ENCODE measurements at regions not wholly inside any gene's neighbourhood (a gene's known extent, or its start where the extent isn't known, plus 50 kb on each side); places are given as distances from the start of the nearest gene placed in this dataset.

GRCh38 chr11:122430490-122430889, 225.0 kb upstream of the UBASH3B start:
- no peak for TF ChIP-seq CTCF (IDR thresholded peaks at IDR 0.05; ENCODE audit: low read depth, low read length)
- DNase-seq = no peak
- H3K4me1 ChIP-seq = no peaks in the 10 kb centered on the region
- H3K9me3 ChIP-seq = no peaks in the 10 kb centered on the region
- no peak overlapping the region for H3K4me3 ChIP-seq (ENCODE audit: low read depth, low read length)
- no peaks in the 10 kb centered on the region for H3K36me3 ChIP-seq
- H3K27me3 ChIP-seq = no peaks in the 10 kb centered on the region

DNA sequence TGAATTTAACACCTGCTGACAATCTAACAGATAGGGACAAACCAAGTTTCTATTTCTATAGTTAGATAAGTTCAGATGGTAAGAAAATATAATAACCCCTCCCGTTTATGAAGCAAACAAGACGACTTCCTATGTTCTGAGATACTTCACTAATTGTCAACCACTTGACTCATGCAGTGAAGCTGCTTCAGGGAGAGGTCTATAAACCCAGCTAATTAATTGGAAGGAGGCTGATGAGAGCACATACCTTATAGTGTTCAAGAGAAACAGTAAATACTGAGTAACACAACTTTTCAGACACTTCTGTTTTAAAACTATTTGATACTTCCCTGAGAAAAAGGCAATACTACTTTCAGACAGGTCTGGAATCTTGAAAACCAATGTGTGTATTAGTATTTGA, 229.4 kb upstream of the UBASH3B start:
- no peak for TF ChIP-seq CTCF (IDR thresholded peaks at IDR 0.05; ENCODE audit: low read depth, low read length)
- Histone ChIP-seq H3K4me1 (no peaks in the 10 kb centered on the region), H3K36me3 (no peaks in the 10 kb centered on the region), H3K9me3 (no peaks in the 10 kb centered on the region), H3K27me3 (no peaks in the 10 kb centered on the region), H3K4me3 (ENCODE audit: low read depth, low read length) (no peak overlapping the region)
- no peak for DNase-seq

GRCh38 chr11:122424636-122425035, 230.9 kb upstream of the UBASH3B start:
- no peak for TF ChIP-seq CTCF (IDR thresholded peaks at IDR 0.05; ENCODE audit: low read depth, low read length)
- Histone ChIP-seq H3K36me3 (no peaks in the 10 kb centered on the region), H3K4me1 (no peaks in the 10 kb centered on the region), H3K4me3 (ENCODE audit: low read depth, low read length) (no peak overlapping the region), H3K27me3 (no peaks in the 10 kb centered on the region), H3K9me3 (no peaks in the 10 kb centered on the region)
- no peak for DNase-seq

DNA sequence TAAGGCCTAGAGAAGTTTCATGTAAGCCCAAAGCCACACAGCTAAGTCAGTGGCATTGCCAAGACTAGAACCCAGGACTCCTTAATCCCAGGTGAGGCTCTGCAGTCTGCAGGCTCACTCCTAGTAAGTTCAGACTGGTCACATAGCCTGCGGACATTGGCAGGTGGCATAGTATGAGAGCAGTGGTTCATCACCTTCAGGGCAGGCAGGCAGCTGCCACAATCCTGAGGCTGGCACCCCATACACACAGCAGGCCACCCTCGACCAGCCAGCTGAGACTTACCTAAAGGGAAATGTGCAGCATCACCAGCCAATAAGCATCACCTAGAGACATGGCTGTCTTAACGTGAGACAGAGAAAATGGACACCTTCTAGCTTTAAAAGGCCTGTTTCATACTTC, 231.6 kb upstream of the UBASH3B start:
- Histone ChIP-seq H3K27me3 (no peaks in the 10 kb centered on the region), H3K4me1 (no peaks in the 10 kb centered on the region), H3K4me3 (ENCODE audit: low read depth, low read length) (no peak overlapping the region), H3K9me3 (no peaks in the 10 kb centered on the region), H3K36me3 (no peaks in the 10 kb centered on the region)
- no peak for TF ChIP-seq CTCF (IDR thresholded peaks at IDR 0.05; ENCODE audit: low read depth, low read length)
- DNase-seq = no peak

- H3K4me3 ChIP-seq (ENCODE audit: low read depth, low read length) = no peak overlapping the region
- no peaks in the 10 kb centered on the region for H3K9me3 ChIP-seq
- H3K36me3 ChIP-seq = no peaks in the 10 kb centered on the region
- no peaks in the 10 kb centered on the region for H3K27me3 ChIP-seq
- no peaks in the 10 kb centered on the region for H3K4me1 ChIP-seq
- no peak for TF ChIP-seq CTCF (IDR thresholded peaks at IDR 0.05; ENCODE audit: low read depth, low read length)
- DNase-seq = no peak
Measured at GRCh38 chr11:122423273-122423672, 232.2 kb upstream of the UBASH3B start.

GRCh38 chr11:122422682-122423081, 232.8 kb upstream of the UBASH3B start:
- Histone ChIP-seq H3K27me3 (no peaks in the 10 kb centered on the region), H3K9me3 (no peaks in the 10 kb centered on the region; the same call in 1 of the 2 replicates), H3K36me3 (no peaks in the 10 kb centered on the region), H3K4me1 (no peaks in the 10 kb centered on the region), H3K4me3 (ENCODE audit: low read depth, low read length) (no peak overlapping the region)
- TF ChIP-seq CTCF (IDR thresholded peaks at IDR 0.05; ENCODE audit: low read depth, low read length) = no peak
- no peak for DNase-seq
